NB4 (cell line): ENCODE measurements at regions not wholly inside any gene's neighbourhood (a gene's known extent, or its start where the extent isn't known, plus 50 kb on each side); places are given as distances from the start of the nearest gene placed in this dataset.

ENCODE experiments used
- DNase-seq: peaks from one replicate; pipeline ENCODE4 v3.0.0; 2010; ENCODE audit warnings: low read depth
- H3K4me3 ChIP-seq: one replicate; pipeline ENCODE4 v1.5.1; 2011; ENCODE audit warnings: mild to moderate bottlenecking, low read depth, low read length, moderate library complexity
- CTCF ChIP-seq: IDR thresholded peaks from one replicate; pipeline ENCODE4 v1.5.1; 2012; ENCODE audit warnings: low read depth, low read length
- MYC ChIP-seq: IDR thresholded peaks from 2 replicates; pipeline ENCODE4 v1.6.1; 2011; ENCODE audit warnings: low read depth, low read length
- POLR2A ChIP-seq: IDR thresholded peaks from 2 replicates; pipeline ENCODE4 v1.6.1; 2011; ENCODE audit warnings: mild to moderate bottlenecking; ENCODE audit not compliant: insufficient read length; ENCODE audit errors: extremely low read depth
- TF ChIP-seq, protein P1 (sequence below): IDR thresholded peaks from 2 replicates; pipeline ENCODE4 v1.6.1; 2011; ENCODE audit warnings: low read depth, low read length

- no peak for DNase-seq
- no peak overlapping the region for H3K4me3 ChIP-seq
- TF ChIP-seq, protein P1, sequence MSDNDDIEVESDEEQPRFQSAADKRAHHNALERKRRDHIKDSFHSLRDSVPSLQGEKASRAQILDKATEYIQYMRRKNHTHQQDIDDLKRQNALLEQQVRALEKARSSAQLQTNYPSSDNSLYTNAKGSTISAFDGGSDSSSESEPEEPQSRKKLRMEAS = no peak
- TF ChIP-seq POLR2A = no peak
- TF ChIP-seq MYC = no peak
Observed at GRCh38 chr10:37566332-37566731, 291.1 kb downstream of the ZNF248 start.

GRCh38 chr10:37563715-37564108, 293.7 kb downstream of the ZNF248 start:
- H3K4me3 ChIP-seq = no peak overlapping the region
- no peak for DNase-seq
- TF ChIP-seq POLR2A (no peak), CTCF (no peak), MYC (no peak)
- TF ChIP-seq, protein P1 = no peak

DNA sequence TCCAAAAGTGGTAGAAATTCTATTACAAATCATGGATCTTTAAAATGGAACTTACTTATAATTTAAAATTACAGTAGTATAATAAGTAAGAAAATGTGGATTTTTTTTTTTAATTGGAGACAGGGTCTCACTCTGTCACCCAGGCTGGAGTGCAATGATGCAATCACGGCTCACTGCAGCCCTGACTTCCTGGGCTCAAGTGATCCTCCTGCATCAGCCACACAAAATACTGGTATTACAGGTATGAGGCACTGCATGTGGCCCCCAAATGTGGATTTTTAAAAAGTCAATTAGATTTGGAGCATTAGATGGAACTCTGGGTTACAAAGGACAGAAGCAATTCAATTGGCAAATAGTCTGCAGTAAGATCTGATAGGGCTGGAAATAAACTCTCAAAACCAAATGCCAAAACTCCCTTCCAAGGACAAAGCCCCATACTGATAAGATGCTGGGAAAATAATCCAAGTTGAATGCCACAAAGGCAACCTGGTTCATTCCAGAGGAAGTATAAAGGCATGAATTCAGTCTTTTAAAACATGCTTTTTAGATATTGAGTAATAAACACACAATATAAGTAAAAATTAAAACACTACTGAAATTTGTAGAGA, 294.2 kb downstream of the ZNF248 start:
- TF ChIP-seq MYC (peak; percentile 12; the same call in 1 of the 2 replicates), POLR2A (no peak)
- DNase-seq = no peak

DNA sequence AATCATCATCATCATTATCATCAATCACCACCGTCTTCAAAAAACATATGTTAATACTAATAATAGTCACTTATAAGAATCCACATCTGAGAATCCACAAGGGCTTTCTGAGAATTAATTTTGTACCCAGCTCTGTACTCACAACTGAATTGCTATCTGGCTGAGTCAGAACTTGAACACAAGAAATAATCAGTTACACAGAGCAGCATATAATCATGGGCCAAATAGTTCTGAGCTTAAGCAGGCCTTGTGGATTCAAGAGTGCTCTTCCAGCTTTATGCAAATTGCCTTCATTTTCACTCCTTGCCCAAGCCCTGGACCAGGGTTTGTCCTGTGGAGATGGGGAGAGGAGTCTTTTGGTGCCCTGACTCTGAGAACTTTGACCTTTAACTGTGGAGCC, 304.5 kb downstream of the ZNF248 start:
- DNase-seq = no peak
- no peak overlapping the region for H3K4me3 ChIP-seq
- TF ChIP-seq MYC = no peak
- TF ChIP-seq CTCF = no peak
- TF ChIP-seq, protein P1 = no peak
- TF ChIP-seq POLR2A = no peak

More for the DNA sequence above, 294.2 kb downstream of the ZNF248 start:
- H3K4me3 ChIP-seq = no peak overlapping the region

DNA sequence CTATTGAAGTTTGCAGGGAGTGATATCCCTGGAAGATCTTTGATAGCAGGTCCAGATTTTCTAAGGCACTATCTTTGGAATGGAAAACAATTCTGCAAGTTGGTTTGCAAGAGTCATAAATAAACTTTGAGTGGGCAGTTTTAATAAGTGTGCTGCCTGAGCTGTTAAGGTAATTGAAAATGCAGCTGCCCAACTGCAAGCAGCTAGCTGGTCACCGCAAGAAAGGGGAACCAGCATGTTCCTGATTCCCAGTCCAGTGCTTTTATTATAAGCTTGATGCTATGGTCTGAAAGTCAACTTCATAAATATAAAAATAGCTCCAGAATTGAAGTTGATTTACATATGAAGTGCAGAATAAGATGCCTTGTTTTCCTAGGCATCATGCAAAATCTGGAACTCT, 308.4 kb downstream of the ZNF248 start:
- no peak overlapping the region for H3K4me3 ChIP-seq
- peak; percentile 85 for DNase-seq
- TF ChIP-seq POLR2A (no peak), CTCF (no peak), MYC (peak; percentile 66)
- TF ChIP-seq, protein P1 = peak; percentile 77

GRCh38 chr10:37535459-37536246, 321.8 kb downstream of the ZNF248 start:
- H3K4me3 ChIP-seq = no peak overlapping the region
- no peak for DNase-seq
- TF ChIP-seq MYC (0 out of 2 replicates have a peak, but pooled peaks have one; percentile 25), CTCF (no peak), POLR2A (no peak)
- TF ChIP-seq, protein P1 = 0 out of 2 replicates have a peak, but pooled peaks have one; percentile 15
